SK-N-MC (cell line): ENCODE measurements at regions not wholly inside any gene's neighbourhood (a gene's known extent, or its start where the extent isn't known, plus 50 kb on each side); places are given as distances from the start of the nearest gene placed in this dataset.

Experiments
- DNase-seq: peaks from one replicate; pipeline ENCODE4 v3.0.0-alpha.2; 2011; ENCODE audit warnings: low read depth, low spot score
- H3K27ac ChIP-seq: fragments of 200-600 bp; sonication (generic); 2 replicates; pipeline ENCODE4 v1.5.1; 2016; ENCODE audit warnings: mixed run types
- H3K36me3 ChIP-seq: fragments of 200-600 bp; sonication (generic); 2 replicates; pipeline ENCODE4 v1.6.1; 2017; ENCODE audit warnings: antibody characterized with exemption, low read length, mixed read lengths; ENCODE audit not compliant: insufficient read depth
- H3K4me3 ChIP-seq: fragments of 200-600 bp; sonication (generic); 2 replicates; pipeline ENCODE4 v1.5.1; 2016
- H3K9ac ChIP-seq: fragments of 200-600 bp; sonication (generic); 2 replicates; pipeline ENCODE4 v1.8.0; 2017; ENCODE audit warnings: mixed run types, mixed read lengths; ENCODE audit not compliant: insufficient read length
- H3K9me3 ChIP-seq: fragments of 200-600 bp; sonication (generic); 2 replicates; pipeline ENCODE4 v1.6.1; 2017; ENCODE audit warnings: low read depth, mild to moderate bottlenecking, antibody characterized with exemption, low read length, moderate library complexity, mixed read lengths
- EZH2 ChIP-seq: fragments of 200-600 bp; sonication (generic); IDR thresholded peaks from one replicate; pipeline ENCODE4 v1.6.1; 2017; ENCODE audit warnings: antibody characterized with exemption
- FOXP2 ChIP-seq: optimal IDR thresholded peaks from 2 replicates; pipeline ENCODE3; 2011; ENCODE audit warnings: mild to moderate bottlenecking, moderate library complexity; ENCODE audit not compliant: insufficient read depth; ENCODE audit errors: extremely low read length, control extremely low read depth
- POLR2AphosphoS5 ChIP-seq: IDR thresholded peaks from 2 replicates; pipeline ENCODE4 v1.6.1; 2012; ENCODE audit warnings: mild to moderate bottlenecking, low read depth, low read length, borderline replicate concordance

- no peak overlapping the region for H3K4me3 ChIP-seq
- TF ChIP-seq FOXP2 = no peak
- TF ChIP-seq POLR2AphosphoS5 = no peak
- no peak for TF ChIP-seq EZH2
- no peak for DNase-seq
- no peaks in the 10 kb centered on the region for H3K9me3 ChIP-seq
- H3K27ac ChIP-seq = no peak overlapping the region
- no peaks in the 10 kb centered on the region for H3K36me3 ChIP-seq
- H3K9ac ChIP-seq = no peak overlapping the region
Observed at GRCh38 chr9:21684831-21685362, 117.5 kb upstream of the MTAP start.

GRCh38 chr9:21685502-21685901 lies 116.9 kb upstream of the MTAP start:
- H3K27ac ChIP-seq = no peak overlapping the region
- TF ChIP-seq FOXP2 = no peak
- no peak for TF ChIP-seq EZH2
- no peak for TF ChIP-seq POLR2AphosphoS5
- H3K36me3 ChIP-seq = no peaks in the 10 kb centered on the region
- no peak overlapping the region for H3K9ac ChIP-seq
- no peaks in the 10 kb centered on the region for H3K9me3 ChIP-seq
- no peak overlapping the region for H3K4me3 ChIP-seq
- no peak for DNase-seq

- H3K9me3 ChIP-seq = no peaks in the 10 kb centered on the region
- TF ChIP-seq EZH2 (no peak), POLR2AphosphoS5 (no peak), FOXP2 (no peak)
- H3K9ac ChIP-seq = no peak overlapping the region
- DNase-seq = no peak
- H3K4me3 ChIP-seq = no peak overlapping the region
- H3K36me3 ChIP-seq = no peaks in the 10 kb centered on the region
- no peak overlapping the region for H3K27ac ChIP-seq
Observed at GRCh38 chr9:21686738-21687137, 115.7 kb upstream of the MTAP start.

GRCh38 chr9:21687351-21687750 lies 115.1 kb upstream of the MTAP start:
- TF ChIP-seq FOXP2 = no peak
- no peak for TF ChIP-seq POLR2AphosphoS5
- Histone ChIP-seq H3K36me3 (no peaks in the 10 kb centered on the region), H3K9ac (no peak overlapping the region), H3K9me3 (no peaks in the 10 kb centered on the region), H3K4me3 (no peak overlapping the region), H3K27ac (no peak overlapping the region)
- DNase-seq = no peak

- no peak overlapping the region for H3K9ac ChIP-seq
Observed at GRCh38 chr9:21688108-21689102, 114.0 kb upstream of the MTAP start.

GRCh38 chr9:21689854-21690253 lies 112.6 kb upstream of the MTAP start:
- DNase-seq = no peak
- Histone ChIP-seq H3K4me3 (no peak overlapping the region), H3K27ac (peak overlapping the region; percentile 43), H3K36me3 (no peaks in the 10 kb centered on the region), H3K9ac (no peak overlapping the region), H3K9me3 (no peaks in the 10 kb centered on the region)
- TF ChIP-seq POLR2AphosphoS5 = no peak

More at GRCh38 chr9:21688108-21689102, 114.0 kb upstream of the MTAP start:
- no peak for DNase-seq
- Histone ChIP-seq H3K27ac (0 out of 2 replicates have a peak overlapping the region, but pooled peaks have one; percentile 43), H3K4me3 (no peak overlapping the region), H3K9me3 (no peaks in the 10 kb centered on the region), H3K36me3 (no peaks in the 10 kb centered on the region)
- TF ChIP-seq EZH2 (no peak), POLR2AphosphoS5 (no peak), FOXP2 (no peak)

GRCh38 chr9:21690561-21690960 lies 111.9 kb upstream of the MTAP start:
- DNase-seq = no peak
- Histone ChIP-seq H3K9me3 (no peaks in the 10 kb centered on the region), H3K27ac (peak overlapping the region; percentile 30; the same call in 1 of the 2 replicates), H3K36me3 (no peaks in the 10 kb centered on the region), H3K9ac (no peak overlapping the region), H3K4me3 (no peak overlapping the region)
- TF ChIP-seq FOXP2 = no peak
- TF ChIP-seq EZH2 = no peak
- no peak for TF ChIP-seq POLR2AphosphoS5

GRCh38 chr9:21692390-21692789 lies 110.0 kb upstream of the MTAP start:
- TF ChIP-seq EZH2 = no peak
- no peak for TF ChIP-seq FOXP2
- no peak for TF ChIP-seq POLR2AphosphoS5
- Histone ChIP-seq H3K27ac (no peak overlapping the region), H3K9ac (no peak overlapping the region), H3K9me3 (no peaks in the 10 kb centered on the region), H3K36me3 (no peaks in the 10 kb centered on the region), H3K4me3 (no peak overlapping the region)
- DNase-seq = no peak

- DNase-seq = no peak
- H3K36me3 ChIP-seq = no peaks in the 10 kb centered on the region
- H3K9me3 ChIP-seq = no peaks in the 10 kb centered on the region
- H3K27ac ChIP-seq = no peak overlapping the region
- H3K9ac ChIP-seq = no peak overlapping the region
- H3K4me3 ChIP-seq = no peak overlapping the region
- no peak for TF ChIP-seq EZH2
- TF ChIP-seq FOXP2 = no peak
- no peak for TF ChIP-seq POLR2AphosphoS5
Observed at GRCh38 chr9:21694424-21694823, 108.0 kb upstream of the MTAP start.
